Epithelial cell of esophagus (primary cell): ENCODE measurements at regions not wholly inside any gene's neighbourhood (a gene's known extent, or its start where the extent isn't known, plus 50 kb on each side); places are given as distances from the start of the nearest gene placed in this dataset.

Source experiments
- DNase-seq: peaks from one replicate; pipeline ENCODE4 v3.0.0; 2010; ENCODE audit warnings: low read depth
- H3K4me3 ChIP-seq: 2 replicates; pipeline ENCODE4 v1.5.1; 2011; ENCODE audit warnings: mild to moderate bottlenecking, low read length, control low read depth
- TF ChIP-seq, protein P1 (sequence below): IDR thresholded peaks from 2 replicates; pipeline ENCODE4 v1.5.1; 2011; ENCODE audit warnings: low read depth, mild to moderate bottlenecking, low read length, control low read depth, inconsistent platforms; ENCODE audit not compliant: insufficient read depth; ENCODE audit errors: missing control alignments

DNA sequence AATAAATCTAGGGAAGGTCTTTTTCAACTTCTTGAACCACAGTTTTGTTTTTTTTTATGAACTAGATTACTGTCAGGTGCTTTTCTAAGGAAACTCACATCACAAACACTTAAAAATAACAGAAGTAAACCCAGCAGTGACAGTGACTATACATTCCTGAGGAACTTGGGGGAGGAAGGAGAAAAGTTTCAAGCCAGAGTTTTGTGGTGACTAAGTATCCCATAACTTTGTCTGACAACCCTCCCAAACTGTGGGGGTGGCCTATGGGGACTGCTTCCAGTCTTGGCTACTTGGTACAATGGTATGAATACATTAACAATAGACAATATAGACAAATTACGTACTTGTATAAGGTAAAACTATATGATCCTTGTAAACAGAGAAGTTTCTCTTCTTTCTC lies 202.5 kb upstream of the MAN1A1 start:
- H3K4me3 ChIP-seq: no peak overlapping the region
- DNase-seq: no peak
- TF ChIP-seq, protein P1, sequence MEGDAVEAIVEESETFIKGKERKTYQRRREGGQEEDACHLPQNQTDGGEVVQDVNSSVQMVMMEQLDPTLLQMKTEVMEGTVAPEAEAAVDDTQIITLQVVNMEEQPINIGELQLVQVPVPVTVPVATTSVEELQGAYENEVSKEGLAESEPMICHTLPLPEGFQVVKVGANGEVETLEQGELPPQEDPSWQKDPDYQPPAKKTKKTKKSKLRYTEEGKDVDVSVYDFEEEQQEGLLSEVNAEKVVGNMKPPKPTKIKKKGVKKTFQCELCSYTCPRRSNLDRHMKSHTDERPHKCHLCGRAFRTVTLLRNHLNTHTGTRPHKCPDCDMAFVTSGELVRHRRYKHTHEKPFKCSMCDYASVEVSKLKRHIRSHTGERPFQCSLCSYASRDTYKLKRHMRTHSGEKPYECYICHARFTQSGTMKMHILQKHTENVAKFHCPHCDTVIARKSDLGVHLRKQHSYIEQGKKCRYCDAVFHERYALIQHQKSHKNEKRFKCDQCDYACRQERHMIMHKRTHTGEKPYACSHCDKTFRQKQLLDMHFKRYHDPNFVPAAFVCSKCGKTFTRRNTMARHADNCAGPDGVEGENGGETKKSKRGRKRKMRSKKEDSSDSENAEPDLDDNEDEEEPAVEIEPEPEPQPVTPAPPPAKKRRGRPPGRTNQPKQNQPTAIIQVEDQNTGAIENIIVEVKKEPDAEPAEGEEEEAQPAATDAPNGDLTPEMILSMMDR: no peak

DNA sequence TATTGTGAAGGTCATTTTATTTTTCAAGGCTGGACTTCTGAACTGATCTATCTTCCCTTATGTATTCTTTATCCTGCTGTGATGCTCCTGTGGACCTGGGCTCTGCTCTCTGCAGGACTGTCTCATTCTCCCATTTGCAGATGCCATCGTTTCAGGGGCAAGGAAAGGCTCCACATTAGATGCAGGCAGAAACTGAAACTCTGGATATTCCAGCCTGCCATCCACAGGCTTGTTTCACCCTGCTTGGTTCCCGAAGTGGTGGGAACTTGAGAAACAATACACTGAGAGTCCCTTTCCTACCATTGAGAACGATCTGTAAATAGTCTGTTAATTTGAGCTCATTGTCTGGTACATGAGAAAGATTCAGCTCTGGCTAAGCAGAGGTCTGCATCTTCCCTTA lies 197.5 kb upstream of the MAN1A1 start:
- TF ChIP-seq, protein P1: no peak
- H3K4me3 ChIP-seq: no peak overlapping the region
- DNase-seq: no peak

DNA sequence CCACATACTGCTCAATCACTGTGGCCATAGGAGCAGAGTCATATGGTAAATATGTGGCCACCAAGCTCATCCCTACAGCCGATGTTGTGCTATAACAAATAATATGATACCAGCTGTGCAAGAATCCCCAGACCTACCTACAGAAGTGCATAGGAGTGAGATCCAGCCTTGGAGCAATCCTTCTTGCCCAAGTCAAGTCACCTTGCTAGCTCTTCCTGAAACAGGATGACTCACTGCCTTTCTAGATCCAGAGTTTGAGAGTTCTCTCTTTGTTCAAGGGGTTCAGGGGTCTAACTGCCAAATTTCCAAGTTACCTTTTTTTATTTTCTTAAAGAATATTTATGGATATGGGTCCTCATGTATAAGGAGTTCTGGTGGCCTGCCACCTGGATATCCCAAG lies 195.7 kb upstream of the MAN1A1 start:
- no peak overlapping the region for H3K4me3 ChIP-seq
- TF ChIP-seq, protein P1: no peak
- peak; percentile 42 for DNase-seq

DNA sequence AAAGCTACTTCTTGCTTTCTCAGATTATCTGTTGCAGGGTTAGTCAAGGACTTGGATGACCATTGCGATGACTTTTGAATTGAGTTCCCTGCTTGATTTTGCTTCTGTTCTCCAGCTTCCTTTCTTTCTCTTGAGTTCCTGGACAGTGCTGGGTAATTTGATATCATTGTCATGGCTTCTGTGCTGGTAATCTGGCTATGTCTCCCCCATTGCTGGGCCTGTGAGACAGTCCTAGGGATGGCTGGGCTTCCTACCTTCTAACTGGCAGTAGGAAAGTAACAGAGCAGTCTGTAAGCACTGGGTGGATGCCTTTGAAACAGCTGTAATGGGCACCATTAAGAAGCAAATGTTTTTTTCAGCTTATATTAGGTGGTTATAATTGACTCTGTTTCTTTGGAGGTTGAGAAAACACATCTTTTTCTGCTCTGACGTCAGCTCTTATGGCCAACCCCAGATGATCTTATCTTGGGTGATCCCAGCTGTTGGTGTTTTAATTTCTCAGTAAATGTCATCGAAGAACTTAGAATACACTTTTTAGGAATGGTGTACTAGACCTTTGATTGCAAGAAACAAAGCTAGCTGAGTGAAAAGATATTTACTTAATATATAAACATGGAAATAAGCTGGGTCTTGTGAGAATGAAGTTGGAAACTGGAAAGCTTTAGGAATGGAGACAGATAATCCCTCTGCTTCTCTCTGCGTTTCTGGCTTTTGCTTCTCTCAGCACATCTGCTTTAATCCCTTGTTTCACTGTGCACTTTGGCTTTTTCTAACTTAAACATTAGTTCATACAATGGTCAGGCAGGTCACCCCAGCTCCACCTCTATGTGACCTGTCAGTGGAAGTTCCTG lies 195.0 kb upstream of the MAN1A1 start:
- TF ChIP-seq, protein P1: no peak
- H3K4me3 ChIP-seq: no peak overlapping the region
- no peak for DNase-seq

DNA sequence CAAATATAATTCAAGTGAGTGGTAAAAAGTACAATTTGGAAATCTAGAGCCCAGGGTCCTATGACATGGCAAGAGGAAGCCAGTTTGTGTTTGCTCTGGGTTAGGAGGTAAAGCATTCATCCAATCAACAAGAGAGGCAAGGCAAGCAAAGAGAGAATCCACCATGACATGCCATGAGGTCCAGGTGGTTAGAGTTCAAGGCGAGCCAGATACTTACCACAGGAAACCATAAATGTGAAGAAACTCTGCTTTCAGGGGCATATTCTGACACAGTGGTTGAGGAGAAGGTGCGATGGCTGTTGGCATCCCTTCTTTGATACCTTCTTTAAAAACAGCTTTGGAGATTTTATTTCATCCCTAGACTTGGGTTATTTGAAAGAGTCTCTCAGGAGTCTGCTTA lies 193.8 kb upstream of the MAN1A1 start:
- TF ChIP-seq, protein P1: no peak
- DNase-seq: no peak
- H3K4me3 ChIP-seq: no peak overlapping the region

DNA sequence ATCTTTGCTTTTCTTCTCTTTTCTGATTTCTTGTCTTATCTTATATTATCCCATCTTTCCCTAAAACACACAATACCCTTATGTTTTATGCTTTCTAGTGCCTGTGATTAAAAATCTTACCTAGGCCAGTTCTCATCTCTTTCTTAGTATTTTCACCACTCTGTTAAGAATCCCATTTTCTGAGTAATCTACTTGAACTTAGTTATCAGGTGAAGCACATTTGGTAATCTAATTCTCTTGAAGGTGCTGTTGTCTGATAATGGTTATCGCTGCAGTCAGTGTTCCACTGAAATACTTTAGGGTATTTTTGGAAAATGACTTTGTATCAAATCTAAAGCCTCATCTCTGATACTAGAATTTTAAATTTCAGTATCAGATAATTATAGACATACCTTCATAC lies 192.5 kb upstream of the MAN1A1 start:
- DNase-seq: no peak
- H3K4me3 ChIP-seq: no peak overlapping the region
- TF ChIP-seq, protein P1: no peak
